GM12874 (cell line): ENCODE measurements at regions not wholly inside any gene's neighbourhood (a gene's known extent, or its start where the extent isn't known, plus 50 kb on each side); places are given as distances from the start of the nearest gene placed in this dataset.

Experiments
- TF ChIP-seq, protein P1 (sequence below): IDR thresholded peaks from 2 replicates; pipeline ENCODE4 v1.5.1; 2011; ENCODE audit warnings: low read depth, mild to moderate bottlenecking, control low read depth, low read length, moderate library complexity; ENCODE audit not compliant: insufficient read depth

DNA sequence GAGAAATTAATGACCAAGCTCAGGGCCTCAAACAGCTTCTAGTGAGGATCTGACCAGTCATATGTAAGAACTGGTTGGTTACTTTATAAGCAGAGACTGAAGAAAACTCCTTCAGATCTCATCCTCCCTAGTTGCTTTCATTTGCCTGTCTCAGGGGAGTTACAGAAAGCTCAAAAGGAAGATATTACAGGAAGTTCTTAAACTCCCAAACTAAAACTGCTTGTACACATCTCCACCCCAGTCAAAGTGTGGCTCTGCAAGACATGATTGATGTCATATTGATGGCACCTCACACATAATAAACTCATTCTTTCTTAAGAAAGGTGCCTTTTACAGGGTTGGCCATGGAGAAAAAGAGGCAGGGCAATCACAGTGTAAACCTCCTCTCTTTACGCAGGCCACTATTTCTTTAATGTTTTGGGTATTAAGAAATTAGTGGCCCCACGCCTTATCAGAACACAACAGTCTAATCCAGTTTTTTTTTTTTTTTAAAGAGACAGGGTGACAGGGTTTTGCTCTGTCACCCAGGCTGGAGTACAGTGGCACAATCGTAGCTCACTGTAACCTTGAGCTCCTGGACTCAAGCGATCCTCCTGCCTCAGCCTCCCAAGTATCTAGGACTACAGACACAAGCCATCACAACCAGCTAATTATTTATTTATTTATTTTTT lies 62.6 kb upstream of the STK17B start:
- TF ChIP-seq, protein P1, sequence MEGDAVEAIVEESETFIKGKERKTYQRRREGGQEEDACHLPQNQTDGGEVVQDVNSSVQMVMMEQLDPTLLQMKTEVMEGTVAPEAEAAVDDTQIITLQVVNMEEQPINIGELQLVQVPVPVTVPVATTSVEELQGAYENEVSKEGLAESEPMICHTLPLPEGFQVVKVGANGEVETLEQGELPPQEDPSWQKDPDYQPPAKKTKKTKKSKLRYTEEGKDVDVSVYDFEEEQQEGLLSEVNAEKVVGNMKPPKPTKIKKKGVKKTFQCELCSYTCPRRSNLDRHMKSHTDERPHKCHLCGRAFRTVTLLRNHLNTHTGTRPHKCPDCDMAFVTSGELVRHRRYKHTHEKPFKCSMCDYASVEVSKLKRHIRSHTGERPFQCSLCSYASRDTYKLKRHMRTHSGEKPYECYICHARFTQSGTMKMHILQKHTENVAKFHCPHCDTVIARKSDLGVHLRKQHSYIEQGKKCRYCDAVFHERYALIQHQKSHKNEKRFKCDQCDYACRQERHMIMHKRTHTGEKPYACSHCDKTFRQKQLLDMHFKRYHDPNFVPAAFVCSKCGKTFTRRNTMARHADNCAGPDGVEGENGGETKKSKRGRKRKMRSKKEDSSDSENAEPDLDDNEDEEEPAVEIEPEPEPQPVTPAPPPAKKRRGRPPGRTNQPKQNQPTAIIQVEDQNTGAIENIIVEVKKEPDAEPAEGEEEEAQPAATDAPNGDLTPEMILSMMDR: no peak

DNA sequence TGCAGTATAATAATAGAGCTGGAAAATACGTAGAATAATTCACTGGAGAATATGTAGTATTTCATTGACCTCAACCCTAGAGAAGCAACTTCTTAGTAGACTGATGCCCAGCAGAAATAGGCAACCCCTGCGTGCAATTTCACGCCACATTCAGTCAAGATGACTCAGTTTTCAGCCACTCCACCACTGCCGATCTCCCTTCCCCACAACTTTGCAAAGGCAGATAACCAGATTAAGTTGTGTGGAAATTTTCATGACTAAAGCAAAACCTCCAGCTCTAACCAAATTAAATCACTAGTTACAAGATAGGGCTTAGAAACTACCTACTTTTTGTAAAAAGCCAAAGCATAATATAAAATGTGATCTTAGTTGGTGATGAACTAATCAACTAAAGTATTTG lies 63.3 kb upstream of the STK17B start:
- TF ChIP-seq, protein P1: no peak

- TF ChIP-seq, protein P1: no peak
These were observed 67.5 kb upstream of the STK17B start for GRCh38 chr2:196238836-196239380.

DNA sequence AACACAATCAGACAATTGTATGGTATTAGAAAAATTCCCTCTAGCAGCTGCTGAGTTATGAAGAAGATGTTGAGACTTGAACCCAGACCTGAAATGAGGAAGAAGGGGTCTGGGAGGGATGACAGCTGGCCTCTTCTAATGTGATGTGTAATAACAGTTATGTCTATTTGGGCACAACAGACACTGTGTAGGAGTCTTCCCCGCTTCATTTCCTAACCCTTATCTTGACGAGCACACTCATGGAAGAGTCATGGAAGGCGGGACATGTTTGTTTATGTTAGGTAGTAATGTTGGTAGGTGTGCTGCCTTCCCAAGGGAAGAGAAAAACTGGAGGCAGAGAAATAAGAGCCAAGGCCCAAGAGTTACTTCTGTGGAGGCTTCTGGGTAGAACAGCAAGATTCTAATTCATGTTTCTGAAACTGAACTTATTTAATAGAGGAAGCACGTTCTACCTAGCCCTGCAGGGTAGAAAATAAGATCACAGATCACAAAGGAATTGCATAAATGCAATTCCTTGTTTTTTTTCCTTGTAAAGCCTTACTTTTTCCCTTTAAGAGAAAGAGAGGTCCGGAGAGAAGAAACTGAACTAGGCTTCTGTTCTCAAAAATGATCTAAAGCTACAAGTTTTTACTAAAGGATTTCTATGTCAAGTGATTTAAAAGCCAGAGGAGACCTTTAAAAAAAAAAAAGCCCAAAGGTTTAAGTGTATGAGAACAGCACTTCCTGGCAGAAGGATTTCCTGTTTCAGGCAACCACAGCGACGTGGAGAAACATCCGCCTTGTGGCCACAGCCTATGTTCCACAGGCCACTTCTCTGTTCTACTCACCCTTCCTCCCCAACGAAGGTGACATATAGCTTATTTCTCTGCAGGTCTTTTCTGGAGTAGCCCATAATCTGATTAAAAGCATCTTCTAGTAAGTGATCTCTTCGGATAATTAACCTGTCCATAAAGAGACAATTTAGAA lies 68.5 kb upstream of the STK17B start:
- TF ChIP-seq, protein P1: peak; percentile 10; the same call in 1 of the 2 replicates

GRCh38 chr2:196241175-196241574 lies 69.8 kb upstream of the STK17B start:
- TF ChIP-seq, protein P1: peak; percentile 20; the same call in 1 of the 2 replicates

- TF ChIP-seq, protein P1: no peak
These were observed 70.8 kb upstream of the STK17B start for GRCh38 chr2:196242131-196242620.

GRCh38 chr2:196244516-196244915 lies 73.1 kb upstream of the STK17B start:
- TF ChIP-seq, protein P1: no peak
